Left ventricle myocardium inferior (tissue), 1 donor: ENCODE measurements at regions not wholly inside any gene's neighbourhood (a gene's known extent, or its start where the extent isn't known, plus 50 kb on each side); places are given as distances from the start of the nearest gene placed in this dataset.

Source experiments
- DNase-seq: peaks from one replicate; pipeline ENCODE4 v3.0.0-alpha.2; 2020
- H3K27ac ChIP-seq: fragments of 200-600 bp; replicated peaks from 2 replicates; pipeline ENCODE4 v1.8.0; 2021
- H3K27me3 ChIP-seq: fragments of 200-600 bp; 2 replicates; pipeline ENCODE4 v1.8.0; 2021; ENCODE audit warnings: low read depth
- H3K36me3 ChIP-seq: fragments of 200-600 bp; 2 replicates; pipeline ENCODE4 v1.8.0; 2021
- H3K4me1 ChIP-seq: fragments of 200-600 bp; 2 replicates; pipeline ENCODE4 v1.8.0; 2021
- H3K4me3 ChIP-seq: fragments of 200-600 bp; 2 replicates; pipeline ENCODE4 v1.8.0; 2021; ENCODE audit warnings: mild to moderate bottlenecking, moderate library complexity
- H3K9me3 ChIP-seq: fragments of 200-600 bp; replicated peaks from 2 replicates; pipeline ENCODE4 v1.8.0; 2021
- intact Hi-C: fragments of 100-400 bp; cut with micrococcal nuclease; formaldehyde crosslinking; loops from one replicate; pipeline ENCODE4 v1.11.0; 2022
- TF ChIP-seq, protein P1 (sequence below): fragments of 200-600 bp; IDR thresholded peaks from 2 replicates; pipeline ENCODE4 v1.8.0; 2021; ENCODE audit warnings: antibody characterized with exemption, mild to moderate bottlenecking, borderline replicate concordance
- donor health status: DM: no; HTN: yes; CAD: no; lungs with severe emphysema.

GRCh38 chrX:119181491-119181890 lies 53.9 kb upstream of the KIAA1210 start:
- intact Hi-C loops = no loop called here
- Histone ChIP-seq H3K4me1 (no peaks in the 10 kb centered on the region), H3K36me3 (no peaks in the 10 kb centered on the region), H3K27me3 (no peaks in the 10 kb centered on the region), H3K27ac (no peak overlapping the region), H3K4me3 (no peak overlapping the region), H3K9me3 (no peaks in the 10 kb centered on the region)
- TF ChIP-seq, protein P1, sequence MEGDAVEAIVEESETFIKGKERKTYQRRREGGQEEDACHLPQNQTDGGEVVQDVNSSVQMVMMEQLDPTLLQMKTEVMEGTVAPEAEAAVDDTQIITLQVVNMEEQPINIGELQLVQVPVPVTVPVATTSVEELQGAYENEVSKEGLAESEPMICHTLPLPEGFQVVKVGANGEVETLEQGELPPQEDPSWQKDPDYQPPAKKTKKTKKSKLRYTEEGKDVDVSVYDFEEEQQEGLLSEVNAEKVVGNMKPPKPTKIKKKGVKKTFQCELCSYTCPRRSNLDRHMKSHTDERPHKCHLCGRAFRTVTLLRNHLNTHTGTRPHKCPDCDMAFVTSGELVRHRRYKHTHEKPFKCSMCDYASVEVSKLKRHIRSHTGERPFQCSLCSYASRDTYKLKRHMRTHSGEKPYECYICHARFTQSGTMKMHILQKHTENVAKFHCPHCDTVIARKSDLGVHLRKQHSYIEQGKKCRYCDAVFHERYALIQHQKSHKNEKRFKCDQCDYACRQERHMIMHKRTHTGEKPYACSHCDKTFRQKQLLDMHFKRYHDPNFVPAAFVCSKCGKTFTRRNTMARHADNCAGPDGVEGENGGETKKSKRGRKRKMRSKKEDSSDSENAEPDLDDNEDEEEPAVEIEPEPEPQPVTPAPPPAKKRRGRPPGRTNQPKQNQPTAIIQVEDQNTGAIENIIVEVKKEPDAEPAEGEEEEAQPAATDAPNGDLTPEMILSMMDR = peak; percentile 26
- DNase-seq = no peak

DNA sequence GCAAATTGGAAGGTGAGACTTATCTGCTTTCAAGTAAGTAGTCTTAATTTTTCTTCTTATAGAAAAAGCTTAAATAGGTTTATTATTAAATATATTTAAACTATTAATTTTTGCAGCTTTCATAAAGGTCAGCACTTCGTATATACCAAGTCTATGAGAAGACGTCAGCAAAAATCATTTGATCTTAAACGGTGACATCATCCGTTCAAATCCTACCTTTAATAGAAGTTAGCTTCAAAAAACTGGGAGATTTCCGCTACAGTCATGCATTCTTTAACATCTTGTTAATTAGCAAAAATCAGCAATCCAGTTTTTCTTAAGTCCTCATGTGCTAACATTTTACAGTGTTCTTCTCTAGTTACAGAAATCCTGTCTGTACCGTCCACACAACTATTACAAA lies 49.9 kb upstream of the PGRMC1 start:
- no peak overlapping the region for H3K4me3 ChIP-seq
- no peak overlapping the region for H3K27ac ChIP-seq
- H3K9me3 ChIP-seq = no peaks in the 10 kb centered on the region
- H3K27me3 ChIP-seq = no peaks in the 10 kb centered on the region
- DNase-seq = no peak
- H3K4me1 ChIP-seq = no peaks in the 10 kb centered on the region
- TF ChIP-seq, protein P1 = no peak
- intact Hi-C loops = no loop called here
- H3K36me3 ChIP-seq = no peaks in the 10 kb centered on the region
